MCF 10A (cell line): ENCODE measurements at regions not wholly inside any gene's neighbourhood (a gene's known extent, or its start where the extent isn't known, plus 50 kb on each side); places are given as distances from the start of the nearest gene placed in this dataset.

Experiments
- BruUV-seq: library from RNA; stranded (reverse); fragments of 400-500 nt; replicated peaks from 2 replicates; lab custom pipeline; 2021; lab: Mats Ljungman, UMichigan
- CTCF ChIA-PET: fragments of 300-600 bp; sonication (Branson Sonifier 250); formaldehyde crosslinking; extraction: SDS; loops from one replicate; lab custom pipeline; 2021; ENCODE audit warnings: antibody characterized with exemption, inconsistent platforms; lab: Yijun Ruan, JAX
- POLR2A ChIA-PET: fragments of 300-600, 350-650 bp; sonication (Branson Sonifier 250); formaldehyde crosslinking; extraction: SDS; loops from one replicate; lab custom pipeline; 2020; ENCODE audit warnings: antibody characterized with exemption, inconsistent platforms; lab: Yijun Ruan, JAX
- DNase-seq: peaks from one replicate; pipeline ENCODE4 v3.0.0-alpha.2; 2018; ENCODE audit not compliant: unreplicated experiment
- H3K27ac Mint-ChIP-seq: one replicate; pipeline ENCODE4 v1.8.0; 2022; ENCODE audit warnings: mild to moderate bottlenecking, low read depth, mixed read lengths; ENCODE audit not compliant: unreplicated experiment
- H3K27me3 Mint-ChIP-seq: one replicate; pipeline ENCODE4 v1.8.0; 2022; ENCODE audit warnings: mixed read lengths; ENCODE audit not compliant: insufficient read depth, unreplicated experiment
- H3K36me3 Mint-ChIP-seq: one replicate; pipeline ENCODE4 v1.8.0; 2022; ENCODE audit warnings: mild to moderate bottlenecking, moderate library complexity, mixed read lengths; ENCODE audit not compliant: insufficient read depth, unreplicated experiment
- H3K4me1 Mint-ChIP-seq: one replicate; pipeline ENCODE4 v1.8.0; 2022; ENCODE audit warnings: mixed read lengths; ENCODE audit not compliant: insufficient read depth, unreplicated experiment
- H3K4me3 Mint-ChIP-seq: one replicate; pipeline ENCODE4 v1.8.0; 2022; ENCODE audit warnings: mild to moderate bottlenecking, moderate library complexity, mixed read lengths; ENCODE audit not compliant: unreplicated experiment
- H3K9me3 Mint-ChIP-seq: one replicate; pipeline ENCODE4 v1.8.0; 2022; ENCODE audit warnings: mixed read lengths; ENCODE audit not compliant: unreplicated experiment
- CTCF ChIP-seq: fragments of 200-600 bp; IDR thresholded peaks from one replicate; pipeline ENCODE4 v1.8.0; 2022; ENCODE audit warnings: antibody characterized with exemption, mild to moderate bottlenecking; ENCODE audit not compliant: unreplicated experiment
- intact Hi-C: fragments of 100-400 bp; cut with micrococcal nuclease; formaldehyde crosslinking; loops from 2 replicates; pipeline ENCODE4 v1.14.1; 2022

- CTCF ChIA-PET: interaction anchor here (0.6 kb wide), 1 partner anchor 170 kb away, joined by 4 read pairs; no protein-coding TSS in a partner anchor
- no peak for TF ChIP-seq CTCF
- intact Hi-C loops: no loop called here
- POLR2A ChIA-PET: no interaction called here
- Mint-ChIP-seq H3K4me3 (no peak overlapping the region), H3K27ac (no peak overlapping the region), H3K27me3 (no peaks in the 10 kb centered on the region), H3K4me1 (peaks cover 6% of the 10 kb centered on the region), H3K36me3 (peaks cover 5% of the 10 kb centered on the region), H3K9me3 (no peaks in the 10 kb centered on the region)
- DNase-seq: peak; percentile 22
- BruUV-seq: no TSS peak
These were observed 1026.8 kb downstream of the GATA3 start for GRCh38 chr10:9081253-9081652.

- POLR2A ChIA-PET: interaction anchor here (0.8 to 1.5 kb wide), 3 partner anchors 13 to 36 kb away, joined by 3 to 5 read pairs (median 3); no protein-coding TSS in a partner anchor
- CTCF ChIA-PET: interaction anchor here (0.6 kb wide), 1 partner anchor 171 kb away, joined by 4 read pairs; no protein-coding TSS in a partner anchor
- H3K4me3 Mint-ChIP-seq: no peak overlapping the region
- no peak for TF ChIP-seq CTCF
- no TSS peak for BruUV-seq
- no peak overlapping the region for H3K27ac Mint-ChIP-seq
- no peaks in the 10 kb centered on the region for H3K9me3 Mint-ChIP-seq
- H3K27me3 Mint-ChIP-seq: no peaks in the 10 kb centered on the region
- H3K36me3 Mint-ChIP-seq: peaks cover 5% of the 10 kb centered on the region
- intact Hi-C loops: no loop called here
- no peak for DNase-seq
- peaks cover 6% of the 10 kb centered on the region for H3K4me1 Mint-ChIP-seq
These were observed 1027.5 kb downstream of the GATA3 start for GRCh38 chr10:9081961-9082360.

- Mint-ChIP-seq H3K36me3 (no peaks in the 10 kb centered on the region), H3K27ac (no peak overlapping the region), H3K4me1 (no peaks in the 10 kb centered on the region), H3K4me3 (no peak overlapping the region), H3K9me3 (no peaks in the 10 kb centered on the region), H3K27me3 (no peaks in the 10 kb centered on the region)
- no peak for TF ChIP-seq CTCF
- CTCF ChIA-PET: no interaction called here
- DNase-seq: no peak
- intact Hi-C loops: no loop called here
- no TSS peak for BruUV-seq
- POLR2A ChIA-PET: no interaction called here
These were observed 1037.1 kb downstream of the GATA3 start for GRCh38 chr10:9091530-9092093.

GRCh38 chr10:9096288-9096687 is 1041.8 kb downstream of the GATA3 start:
- ChIA-PET POLR2A (interaction anchor here (1.3 kb wide), 1 partner anchor 14 kb away, joined by 5 read pairs; no protein-coding TSS in a partner anchor), CTCF (interaction anchor here (0.6 kb wide), 1 partner anchor 1035 kb away, joined by 3 read pairs; no protein-coding TSS in a partner anchor)
- Mint-ChIP-seq H3K4me3 (no peak overlapping the region), H3K36me3 (no peaks in the 10 kb centered on the region), H3K27ac (no peak overlapping the region), H3K4me1 (peaks cover 5% of the 10 kb centered on the region), H3K27me3 (no peaks in the 10 kb centered on the region), H3K9me3 (no peaks in the 10 kb centered on the region)
- intact Hi-C loops: no loop called here
- TF ChIP-seq CTCF: no peak
- DNase-seq: no peak
- no TSS peak for BruUV-seq
